AG04450 (cell line): ENCODE measurements at regions not wholly inside any gene's neighbourhood (a gene's known extent, or its start where the extent isn't known, plus 50 kb on each side); places are given as distances from the start of the nearest gene placed in this dataset.
A peak's percentile ranks its signal among the peaks of the same experiment; 100 is the strongest.

Source experiments
- CTCF ChIA-PET: fragments of 300-600, 350-600 bp; formaldehyde crosslinking; extraction: SDS; loops from one replicate; lab custom pipeline; 2022; ENCODE audit warnings: antibody characterized with exemption, inconsistent platforms; lab: Charles Lee
- POLR2A ChIA-PET: fragments of 350-600 bp; formaldehyde crosslinking; extraction: SDS; loops from one replicate; lab custom pipeline; 2021; ENCODE audit warnings: antibody characterized with exemption, inconsistent platforms; lab: Yijun Ruan, JAX
- DNase-seq: peaks from one replicate; pipeline ENCODE4 v3.0.0-alpha.2; 2011; ENCODE audit warnings: low read depth, low spot score
- H3K27ac ChIP-seq: one replicate; pipeline ENCODE4 v1.5.1; 2012; ENCODE audit warnings: low read depth, low read length, control low read depth
- H3K27me3 ChIP-seq: one replicate; pipeline ENCODE4 v1.6.0; 2012; ENCODE audit warnings: low read length; ENCODE audit not compliant: control insufficient read depth, insufficient read depth
- H3K4me3 ChIP-seq: 2 replicates; pipeline ENCODE4 v1.5.1; 2011; ENCODE audit warnings: mild to moderate bottlenecking, low read depth, low read length, control low read depth
- H3K9me3 ChIP-seq: 2 replicates; pipeline ENCODE4 v1.5.1; 2012; ENCODE audit warnings: low read length; ENCODE audit not compliant: control insufficient read depth, insufficient read depth
- TF ChIP-seq, protein P1 (sequence below): IDR thresholded peaks from 2 replicates; pipeline ENCODE4 v1.5.1; 2011; ENCODE audit warnings: low read depth, low read length, control low read depth, inconsistent platforms

DNA sequence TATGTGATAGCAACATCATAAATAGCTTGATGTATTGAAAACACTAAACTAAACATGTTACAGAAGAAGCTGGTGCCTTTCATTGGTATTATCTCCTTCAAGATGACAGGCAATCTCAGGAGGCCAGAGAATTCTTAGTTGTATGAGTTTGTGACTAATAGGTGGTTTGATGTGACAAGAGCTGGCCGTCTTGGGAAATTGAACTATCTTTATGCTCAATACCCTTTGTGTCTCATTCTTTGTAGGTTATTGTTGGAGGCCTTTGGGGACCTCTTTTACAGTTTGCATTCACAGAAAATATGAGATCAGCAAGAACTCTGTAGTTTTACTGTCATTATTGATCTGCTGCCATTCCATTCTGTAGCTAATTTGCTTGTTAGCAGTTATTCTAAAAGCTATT lies 659.2 kb upstream of the PITX2 start:
- Histone ChIP-seq H3K9me3 (no peaks in the 10 kb centered on the region), H3K27ac (no peak overlapping the region), H3K4me3 (no peak overlapping the region), H3K27me3 (no peaks in the 10 kb centered on the region)
- DNase-seq, result no peak
- ChIA-PET POLR2A (no interaction called here), CTCF (interaction anchor here (1.2 to 2.3 kb wide), 10 partner anchors 16 to 351 kb away, joined by 3 to 13 read pairs (median 5); no protein-coding TSS in a partner anchor)
- TF ChIP-seq, protein P1, sequence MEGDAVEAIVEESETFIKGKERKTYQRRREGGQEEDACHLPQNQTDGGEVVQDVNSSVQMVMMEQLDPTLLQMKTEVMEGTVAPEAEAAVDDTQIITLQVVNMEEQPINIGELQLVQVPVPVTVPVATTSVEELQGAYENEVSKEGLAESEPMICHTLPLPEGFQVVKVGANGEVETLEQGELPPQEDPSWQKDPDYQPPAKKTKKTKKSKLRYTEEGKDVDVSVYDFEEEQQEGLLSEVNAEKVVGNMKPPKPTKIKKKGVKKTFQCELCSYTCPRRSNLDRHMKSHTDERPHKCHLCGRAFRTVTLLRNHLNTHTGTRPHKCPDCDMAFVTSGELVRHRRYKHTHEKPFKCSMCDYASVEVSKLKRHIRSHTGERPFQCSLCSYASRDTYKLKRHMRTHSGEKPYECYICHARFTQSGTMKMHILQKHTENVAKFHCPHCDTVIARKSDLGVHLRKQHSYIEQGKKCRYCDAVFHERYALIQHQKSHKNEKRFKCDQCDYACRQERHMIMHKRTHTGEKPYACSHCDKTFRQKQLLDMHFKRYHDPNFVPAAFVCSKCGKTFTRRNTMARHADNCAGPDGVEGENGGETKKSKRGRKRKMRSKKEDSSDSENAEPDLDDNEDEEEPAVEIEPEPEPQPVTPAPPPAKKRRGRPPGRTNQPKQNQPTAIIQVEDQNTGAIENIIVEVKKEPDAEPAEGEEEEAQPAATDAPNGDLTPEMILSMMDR, result no peak

DNA sequence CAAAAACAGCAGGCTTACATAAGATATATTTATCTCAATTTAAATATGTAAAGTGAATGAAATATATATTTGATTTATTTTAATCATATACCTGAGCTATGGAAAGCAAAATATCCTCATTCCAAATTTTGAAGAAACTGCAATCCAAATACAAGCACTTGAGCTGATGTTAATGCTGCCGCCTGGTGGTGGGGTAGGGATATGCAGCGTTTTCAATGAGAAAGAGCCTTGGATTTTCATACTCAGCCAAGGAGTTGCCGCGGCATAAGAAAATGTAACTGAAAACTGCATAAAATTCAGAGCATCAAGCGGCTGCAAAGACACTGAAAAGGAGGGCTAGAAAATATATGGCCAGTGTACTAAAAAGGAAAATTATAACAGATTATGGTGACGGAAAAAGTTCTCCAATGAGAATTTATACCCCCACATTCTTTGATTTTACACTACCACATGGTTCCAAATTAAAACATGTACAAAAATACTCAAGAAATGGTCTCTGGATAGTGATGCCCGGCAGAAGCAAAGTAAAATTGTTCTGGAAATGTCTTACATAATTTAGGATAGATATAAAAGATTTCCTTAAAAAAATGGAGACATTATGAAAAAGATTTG lies 660.3 kb upstream of the PITX2 start:
- peak; percentile 15 for DNase-seq
- Histone ChIP-seq H3K4me3 (no peak overlapping the region), H3K9me3 (no peaks in the 10 kb centered on the region), H3K27ac (no peak overlapping the region), H3K27me3 (no peaks in the 10 kb centered on the region)
- CTCF ChIA-PET, result interaction anchor here (0.5 to 2.3 kb wide), 15 partner anchors 15 to 662 kb away, joined by 3 to 13 read pairs (median 4); no protein-coding TSS in a partner anchor
- POLR2A ChIA-PET, result no interaction called here
- TF ChIP-seq, protein P1, result peak; percentile 90

DNA sequence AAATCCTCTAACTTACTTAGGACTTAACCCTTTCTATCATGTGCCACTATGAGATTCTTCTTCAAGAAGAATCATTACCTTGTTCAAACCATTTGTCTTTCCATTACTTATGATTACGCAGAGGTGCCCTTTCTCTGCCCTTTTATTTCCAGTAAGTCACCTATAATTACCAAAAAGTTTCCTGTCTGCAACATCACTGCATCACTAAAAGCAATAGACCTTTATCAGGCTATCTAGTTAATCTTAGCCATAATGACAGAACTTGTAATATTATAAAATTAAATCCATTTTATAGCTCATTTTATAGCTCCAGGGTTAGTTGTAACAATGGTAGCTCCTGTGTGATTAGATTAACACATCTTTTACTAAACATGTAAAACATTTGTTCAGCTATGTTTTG lies 673.6 kb upstream of the PITX2 start:
- Histone ChIP-seq H3K4me3 (no peak overlapping the region), H3K9me3 (no peaks in the 10 kb centered on the region), H3K27ac (no peak overlapping the region), H3K27me3 (no peaks in the 10 kb centered on the region)
- ChIA-PET CTCF (interaction anchor here (0.6 to 3.5 kb wide), 3 partner anchors 14 to 558 kb away, joined by 3 to 13 read pairs (median 3); no protein-coding TSS in a partner anchor), POLR2A (no interaction called here)
- no peak for DNase-seq
- TF ChIP-seq, protein P1, result no peak

DNA sequence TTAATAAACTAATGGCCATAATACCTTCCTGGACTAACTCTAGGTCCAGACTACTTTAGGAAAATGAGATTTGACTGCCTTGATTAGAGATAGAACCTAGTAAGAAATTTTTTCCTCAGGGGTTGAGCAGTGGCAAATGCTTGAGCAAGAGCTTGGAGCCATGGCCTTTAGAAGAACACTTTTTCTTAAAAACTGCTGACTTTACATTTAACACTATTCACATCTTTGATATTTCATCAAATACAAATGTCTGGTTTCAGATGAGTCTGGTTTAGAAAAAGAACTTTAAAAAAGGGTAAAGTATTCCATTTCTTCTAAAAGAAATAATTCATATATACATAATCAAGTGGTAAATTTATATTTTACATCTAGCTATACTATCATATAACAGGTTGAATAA lies 680.9 kb upstream of the PITX2 start:
- Histone ChIP-seq H3K27ac (no peak overlapping the region), H3K4me3 (no peak overlapping the region), H3K9me3 (no peaks in the 10 kb centered on the region), H3K27me3 (no peaks in the 10 kb centered on the region)
- TF ChIP-seq, protein P1, result no peak
- CTCF ChIA-PET, result interaction anchor here (0.8 kb wide), 1 partner anchor 19 kb away, joined by 3 read pairs; no protein-coding TSS in a partner anchor
- POLR2A ChIA-PET, result no interaction called here
- no peak for DNase-seq

DNA sequence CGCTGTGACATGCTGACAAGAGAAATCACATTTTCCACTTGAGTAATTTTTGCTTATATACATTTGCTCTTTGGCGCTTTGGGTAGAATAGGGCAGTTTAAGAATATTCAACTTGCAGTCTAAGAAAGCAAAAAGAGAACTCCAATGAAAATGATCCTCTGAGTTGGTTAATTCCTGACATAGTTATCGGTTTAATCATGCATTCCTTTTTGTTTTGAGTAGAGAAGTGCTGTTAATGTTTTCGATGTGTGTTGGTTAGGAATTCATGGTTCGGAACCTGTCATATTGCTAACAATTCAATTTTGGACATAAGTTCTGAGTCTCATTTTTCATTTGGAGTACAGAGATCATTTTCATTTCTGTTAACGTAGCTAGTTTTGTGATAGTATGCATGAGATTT lies 700.6 kb upstream of the PITX2 start:
- H3K9me3 ChIP-seq, result peaks cover 2% of the 10 kb centered on the region; the same call in 1 of the 2 replicates
- CTCF ChIA-PET, result interaction anchor here (0.9 kb wide), 2 partner anchors 11 to 41 kb away, joined by 3 read pairs; no protein-coding TSS in a partner anchor
- no peak overlapping the region for H3K27ac ChIP-seq
- H3K4me3 ChIP-seq, result no peak overlapping the region
- H3K27me3 ChIP-seq, result no peaks in the 10 kb centered on the region
- DNase-seq, result peak; percentile 21
- TF ChIP-seq, protein P1, result no peak
- POLR2A ChIA-PET, result no interaction called here
